Pancreas (tissue), 10 donors: ENCODE measurements at regions not wholly inside any gene's neighbourhood (a gene's known extent, or its start where the extent isn't known, plus 50 kb on each side); places are given as distances from the start of the nearest gene placed in this dataset.

Experiments used
- ATAC-seq, 4 donors: fragments of 200-7000 bp; cut with Tn5 transposase; one replicate each; pipeline versions ENCODE4 v1.8.0 to v1.9.1; 2020; ENCODE audit warnings: mild to moderate bottlenecking in 4 of 4, moderate library complexity in 4 of 4
- DNase-seq, 6 donors: peaks; one replicate each; pipeline ENCODE4 v3.0.0-alpha.2; 2020
- FAIRE-seq: peaks from 2 replicates; lab custom pipeline; 2012; peaks lifted over from hg19 to GRCh38; lab: Jason Lieb, UNC
- H3K27ac ChIP-seq, 4 donors: fragments of 200-600 bp; sonication (generic); 1 replicate in 3 of 4; 2 replicates in 1 of 4; pipeline versions ENCODE4 v1.5.0 to v1.8.0; 2020
- H3K27me3 ChIP-seq, 4 donors: fragments of 200-600 bp; one replicate each; pipeline ENCODE4 v1.8.0; 2021
- H3K36me3 ChIP-seq, 3 donors: fragments of 200-600 bp; sonication (generic) in 1 of 3; one replicate each; pipeline versions ENCODE4 v1.5.0 to v1.8.0; 2020 to 2021
- H3K4me1 ChIP-seq, 3 donors: fragments of 200-600 bp; one replicate each; pipeline ENCODE4 v1.8.0; 2021
- H3K4me3 ChIP-seq, 4 donors: fragments of 200-600 bp; sonication (generic) in 2 of 4; one replicate each; pipeline versions ENCODE4 v1.5.0 to v1.8.0; 2020 to 2021
- H3K9me3 ChIP-seq, 4 donors: fragments of 200-600 bp; one replicate each; pipeline ENCODE4 v1.8.0; 2021
- CTCF ChIP-seq, 4 donors: fragments of 200-600 bp; sonication (generic) in 3 of 4; IDR thresholded peaks; one replicate each; pipeline versions ENCODE4 v1.5.0 to v1.8.0; 2021; ENCODE audit warnings: antibody characterized with exemption in 4 of 4
- WGBS, 2 donors: extraction: QIAGEN DNeasy Blood & Tissue Kit; methylation state at CpG; one replicate each; pipeline ENCODE4 v1.1.7; 2013; 5-methylcytosine and 5-hydroxymethylcytosine counted together
- intact Hi-C, 3 donors: fragments of 100-400 bp; cut with DNase I; formaldehyde crosslinking; loops; one replicate each; pipeline versions ENCODE4 v1.11.1 to v1.14.2; 2022
- donor health status: healthy with polysubstance abuse.
- donor health status: DM: no; HTN: no; CAD: no; lungs with moderate emphysema.
- donor health status: DM: no; HTN: no; CAD: no.
- donor health status: control.
- donor health status: control.
- donor health status: Bipolar disorder and iron deficiency.
- donor health status: DM: yes; HTN: yes; CAD: no.
- donor health status: DM: no; HTN: no; CAD: no.
- donor health status: DM: no; HTN: no; CAD: no.
- donor health status: DM: yes; HTN: yes; CAD: no.

GRCh38 chr5:156261275-156261939, 65.6 kb upstream of the SGCD start:
- no peak overlapping the region for H3K4me3 ChIP-seq
- DNase-seq (no peak), ATAC-seq (no peak), FAIRE-seq (no peak)
- H3K9me3 ChIP-seq, result no peaks in the 10 kb centered on the region
- H3K4me1 ChIP-seq, result no peaks in the 10 kb centered on the region
- H3K36me3 ChIP-seq, result no peaks in the 10 kb centered on the region
- intact Hi-C loops, result no loop called here
- WGBS, 2 donors, result 69 to 79% methylated on average over 5 of the region's 5 CpGs
- no peaks in the 10 kb centered on the region for H3K27me3 ChIP-seq
- H3K27ac ChIP-seq, result no peak overlapping the region
- no peak for TF ChIP-seq CTCF (IDR thresholded peaks at IDR 0.05)

- Histone ChIP-seq H3K27me3 (no peaks in the 10 kb centered on the region), H3K27ac (no peak overlapping the region), H3K9me3 (no peaks in the 10 kb centered on the region), H3K4me3 (no peak overlapping the region), H3K4me1 (no peaks in the 10 kb centered on the region), H3K36me3 (no peaks in the 10 kb centered on the region)
- intact Hi-C loops, result no loop called here
- no peak for TF ChIP-seq CTCF (IDR thresholded peaks at IDR 0.05)
- no peak for DNase-seq
- no peak for ATAC-seq
- no peak for FAIRE-seq
Observed at GRCh38 chr5:156271569-156271968, 55.4 kb upstream of the SGCD start.

- H3K27ac ChIP-seq, result no peak overlapping the region
- intact Hi-C loops, result no loop called here
- FAIRE-seq (no peak), ATAC-seq (no peak), DNase-seq (no peak)
- H3K36me3 ChIP-seq, result no peaks in the 10 kb centered on the region
- no peak overlapping the region for H3K4me3 ChIP-seq
- no peaks in the 10 kb centered on the region for H3K4me1 ChIP-seq
- TF ChIP-seq CTCF (IDR thresholded peaks at IDR 0.05), result no peak
- no peaks in the 10 kb centered on the region for H3K27me3 ChIP-seq
- no peaks in the 10 kb centered on the region for H3K9me3 ChIP-seq
- 64 to 83% methylated on average over 3 of the region's 3 CpGs for WGBS, 2 donors
Observed at GRCh38 chr5:156272139-156272538, 54.8 kb upstream of the SGCD start.

- Histone ChIP-seq H3K4me1 (no peaks in the 10 kb centered on the region), H3K27me3 (no peaks in the 10 kb centered on the region), H3K36me3 (no peaks in the 10 kb centered on the region), H3K9me3 (no peaks in the 10 kb centered on the region), H3K27ac (no peak overlapping the region), H3K4me3 (no peak overlapping the region)
- intact Hi-C loops, result no loop called here
- ATAC-seq (no peak), DNase-seq (no peak), FAIRE-seq (no peak)
- no peak for TF ChIP-seq CTCF (IDR thresholded peaks at IDR 0.05)
- WGBS, 2 donors, result 28 to 35% methylated on average over 3 of the region's 3 CpGs
Observed at GRCh38 chr5:156273325-156273724, 53.6 kb upstream of the SGCD start.

GRCh38 chr5:156274453-156274852, 52.5 kb upstream of the SGCD start:
- FAIRE-seq (no peak), ATAC-seq (no peak), DNase-seq (no peak)
- 53 to 80% methylated on average over 1 of the region's 1 CpG for WGBS, 2 donors
- H3K9me3 ChIP-seq, result no peaks in the 10 kb centered on the region
- H3K4me3 ChIP-seq, result no peak overlapping the region
- H3K27me3 ChIP-seq, result no peaks in the 10 kb centered on the region
- no peak overlapping the region for H3K27ac ChIP-seq
- H3K4me1 ChIP-seq, result no peaks in the 10 kb centered on the region
- intact Hi-C loops, result no loop called here
- TF ChIP-seq CTCF (IDR thresholded peaks at IDR 0.05), result no peak
- H3K36me3 ChIP-seq, result no peaks in the 10 kb centered on the region
